Activated T-cell treated with anti-CD3 and anti-CD28 coated beads, Interleukin-2, amount 50 U/mL, for 24 hours (primary cell): ENCODE measurements at regions not wholly inside any gene's neighbourhood (a gene's known extent, or its start where the extent isn't known, plus 50 kb on each side); places are given as distances from the start of the nearest gene placed in this dataset.

Experiments used
- DNase-seq: peaks from one replicate; pipeline ENCODE4 v3.0.0-alpha.2; 2020
- H3K27ac Mint-ChIP-seq: 2 replicates; pipeline ENCODE4 v1.8.0; 2020; ENCODE audit warnings: mild to moderate bottlenecking, mixed read lengths
- H3K27me3 Mint-ChIP-seq: 2 replicates; pipeline ENCODE4 v1.8.0; 2020; ENCODE audit warnings: mixed read lengths
- H3K36me3 Mint-ChIP-seq: 2 replicates; pipeline ENCODE4 v1.8.0; 2020; ENCODE audit warnings: low read depth, mixed read lengths
- H3K4me1 Mint-ChIP-seq: 2 replicates; pipeline ENCODE4 v1.8.0; 2020; ENCODE audit warnings: low read depth, mixed read lengths
- H3K4me3 Mint-ChIP-seq: 2 replicates; pipeline ENCODE4 v1.8.0; 2020; ENCODE audit warnings: mild to moderate bottlenecking, moderate library complexity, mixed read lengths
- H3K9me3 Mint-ChIP-seq: 2 replicates; pipeline ENCODE4 v1.8.0; 2020; ENCODE audit warnings: mixed read lengths

- Mint-ChIP-seq H3K27ac (no peak overlapping the region), H3K27me3 (no peaks in the 10 kb centered on the region), H3K36me3 (no peaks in the 10 kb centered on the region), H3K4me1 (peaks cover 25% of the 10 kb centered on the region), H3K4me3 (no peak overlapping the region), H3K9me3 (no peaks in the 10 kb centered on the region)
- DNase-seq: no peak
These were observed 107.6 kb upstream of the CPEB4 start for GRCh38 chr5:173780235-173781234.

GRCh38 chr5:173781432-173781815, 106.7 kb upstream of the CPEB4 start:
- H3K4me3 Mint-ChIP-seq: no peak overlapping the region
- H3K27ac Mint-ChIP-seq: peak overlapping the region; percentile 91
- no peaks in the 10 kb centered on the region for H3K9me3 Mint-ChIP-seq
- peaks cover 26% of the 10 kb centered on the region for H3K4me1 Mint-ChIP-seq
- H3K27me3 Mint-ChIP-seq: no peaks in the 10 kb centered on the region
- no peak for DNase-seq
- no peaks in the 10 kb centered on the region for H3K36me3 Mint-ChIP-seq

- Mint-ChIP-seq H3K36me3 (no peaks in the 10 kb centered on the region), H3K27ac (peak overlapping the region; percentile 91), H3K4me3 (peak overlapping the region; percentile 35), H3K9me3 (no peaks in the 10 kb centered on the region), H3K27me3 (no peaks in the 10 kb centered on the region), H3K4me1 (peaks cover 26% of the 10 kb centered on the region)
- peak; percentile 71 for DNase-seq
These were observed 106.1 kb upstream of the CPEB4 start for GRCh38 chr5:173781816-173782670.

GRCh38 chr5:173782671-173783101, 105.5 kb upstream of the CPEB4 start:
- Mint-ChIP-seq H3K4me3 (no peak overlapping the region), H3K27me3 (no peaks in the 10 kb centered on the region), H3K36me3 (no peaks in the 10 kb centered on the region), H3K27ac (peak overlapping the region; percentile 91), H3K9me3 (no peaks in the 10 kb centered on the region), H3K4me1 (peaks cover 26% of the 10 kb centered on the region)
- DNase-seq: no peak

- H3K27ac Mint-ChIP-seq: no peak overlapping the region
- no peaks in the 10 kb centered on the region for H3K27me3 Mint-ChIP-seq
- peaks cover 23% of the 10 kb centered on the region for H3K4me1 Mint-ChIP-seq
- DNase-seq: no peak
- no peak overlapping the region for H3K4me3 Mint-ChIP-seq
- H3K9me3 Mint-ChIP-seq: no peaks in the 10 kb centered on the region
- no peaks in the 10 kb centered on the region for H3K36me3 Mint-ChIP-seq
These were observed 104.8 kb upstream of the CPEB4 start for GRCh38 chr5:173783371-173783770.

- Mint-ChIP-seq H3K27ac (no peak overlapping the region), H3K9me3 (no peaks in the 10 kb centered on the region), H3K4me1 (peaks cover 20% of the 10 kb centered on the region), H3K27me3 (no peaks in the 10 kb centered on the region), H3K4me3 (no peak overlapping the region), H3K36me3 (no peaks in the 10 kb centered on the region)
- DNase-seq: no peak
These were observed 102.7 kb upstream of the CPEB4 start for GRCh38 chr5:173785400-173785799.

- H3K4me3 Mint-ChIP-seq: no peak overlapping the region
- H3K27ac Mint-ChIP-seq: no peak overlapping the region
- H3K4me1 Mint-ChIP-seq: peaks cover 20% of the 10 kb centered on the region
- no peaks in the 10 kb centered on the region for H3K9me3 Mint-ChIP-seq
- no peak for DNase-seq
- no peaks in the 10 kb centered on the region for H3K36me3 Mint-ChIP-seq
- no peaks in the 10 kb centered on the region for H3K27me3 Mint-ChIP-seq
These were observed 102.3 kb upstream of the CPEB4 start for GRCh38 chr5:173785866-173786265.

GRCh38 chr5:173786286-173787187, 101.6 kb upstream of the CPEB4 start:
- no peaks in the 10 kb centered on the region for H3K27me3 Mint-ChIP-seq
- H3K4me3 Mint-ChIP-seq: no peak overlapping the region
- H3K27ac Mint-ChIP-seq: no peak overlapping the region
- peaks cover 16% of the 10 kb centered on the region for H3K4me1 Mint-ChIP-seq
- DNase-seq: no peak
- H3K9me3 Mint-ChIP-seq: no peaks in the 10 kb centered on the region
- no peaks in the 10 kb centered on the region for H3K36me3 Mint-ChIP-seq

GRCh38 chr5:173789031-173789920, 98.9 kb upstream of the CPEB4 start:
- Mint-ChIP-seq H3K9me3 (no peaks in the 10 kb centered on the region), H3K4me1 (peaks cover 2% of the 10 kb centered on the region), H3K36me3 (no peaks in the 10 kb centered on the region), H3K27me3 (no peaks in the 10 kb centered on the region), H3K4me3 (no peak overlapping the region), H3K27ac (no peak overlapping the region)
- DNase-seq: no peak

- Mint-ChIP-seq H3K4me1 (peaks cover 2% of the 10 kb centered on the region), H3K9me3 (no peaks in the 10 kb centered on the region), H3K36me3 (no peaks in the 10 kb centered on the region), H3K27ac (no peak overlapping the region), H3K4me3 (no peak overlapping the region), H3K27me3 (no peaks in the 10 kb centered on the region)
- DNase-seq: no peak
These were observed 97.9 kb upstream of the CPEB4 start for GRCh38 chr5:173790177-173790719.

GRCh38 chr5:173790836-173791546, 97.2 kb upstream of the CPEB4 start:
- DNase-seq: no peak
- H3K36me3 Mint-ChIP-seq: no peaks in the 10 kb centered on the region
- H3K27ac Mint-ChIP-seq: no peak overlapping the region
- no peak overlapping the region for H3K4me3 Mint-ChIP-seq
- no peaks in the 10 kb centered on the region for H3K9me3 Mint-ChIP-seq
- no peaks in the 10 kb centered on the region for H3K4me1 Mint-ChIP-seq
- H3K27me3 Mint-ChIP-seq: no peaks in the 10 kb centered on the region

GRCh38 chr5:173791878-173792277, 96.3 kb upstream of the CPEB4 start:
- Mint-ChIP-seq H3K27ac (no peak overlapping the region), H3K27me3 (no peaks in the 10 kb centered on the region), H3K36me3 (no peaks in the 10 kb centered on the region), H3K9me3 (no peaks in the 10 kb centered on the region), H3K4me1 (no peaks in the 10 kb centered on the region), H3K4me3 (no peak overlapping the region)
- no peak for DNase-seq
